Mesendoderm (in vitro differentiated cells): ENCODE measurements at regions not wholly inside any gene's neighbourhood (a gene's known extent, or its start where the extent isn't known, plus 50 kb on each side); places are given as distances from the start of the nearest gene placed in this dataset.

Source experiments
- DNase-seq: peaks from one replicate; pipeline ENCODE4 v3.0.0; 2013
- H2AK5ac ChIP-seq: 2 replicates; pipeline ENCODE4 v1.6.1; 2013; ENCODE audit warnings: low read length, inconsistent platforms
- H2BK120ac ChIP-seq: 2 replicates; pipeline ENCODE4 v1.6.1; 2013; ENCODE audit warnings: low read depth, mild to moderate bottlenecking, low read length, moderate library complexity, mixed read lengths
- H2BK15ac ChIP-seq: replicated peaks from 2 replicates; pipeline ENCODE4 v1.6.1; 2013; ENCODE audit warnings: low read depth, mild to moderate bottlenecking, moderate library complexity
- H2BK5ac ChIP-seq: 2 replicates; pipeline ENCODE4 v1.6.1; 2013; ENCODE audit warnings: low read length, inconsistent platforms
- H3K18ac ChIP-seq: 2 replicates; pipeline ENCODE4 v1.6.1; 2013; ENCODE audit warnings: mild to moderate bottlenecking, low read length, mixed read lengths
- H3K23ac ChIP-seq: one replicate; pipeline ENCODE4 v1.6.1; 2013; ENCODE audit warnings: low read length
- H3K27ac ChIP-seq: 2 replicates; pipeline ENCODE4 v1.5.1; 2013; ENCODE audit warnings: low read depth, mild to moderate bottlenecking, inconsistent platforms, low read length, moderate library complexity
- H3K27me3 ChIP-seq: 2 replicates; pipeline ENCODE4 v1.6.1; 2013; ENCODE audit warnings: low read length, control low read depth, mild to moderate bottlenecking, inconsistent platforms; ENCODE audit not compliant: insufficient read depth, poor library complexity
- H3K36me3 ChIP-seq: 2 replicates; pipeline ENCODE4 v1.6.1; 2013; ENCODE audit warnings: low read length, inconsistent platforms; ENCODE audit not compliant: control insufficient read depth, insufficient read depth
- H3K4ac ChIP-seq: one replicate; pipeline ENCODE4 v1.6.1; 2013; ENCODE audit warnings: low read depth, mild to moderate bottlenecking, low read length, moderate library complexity
- H3K4me1 ChIP-seq: 2 replicates; pipeline ENCODE4 v1.6.1; 2013; ENCODE audit warnings: low read depth, low read length, inconsistent platforms; ENCODE audit not compliant: control insufficient read depth
- H3K4me2 ChIP-seq: 2 replicates; pipeline ENCODE4 v1.6.1; 2013; ENCODE audit warnings: low read length
- H3K4me3 ChIP-seq: 2 replicates; pipeline ENCODE4 v1.5.1; 2013; ENCODE audit warnings: mild to moderate bottlenecking, low read length
- H3K56ac ChIP-seq: one replicate; pipeline ENCODE4 v1.6.1; 2013; ENCODE audit warnings: low read length
- H3K79me1 ChIP-seq: 2 replicates; pipeline ENCODE4 v1.6.1; 2013; ENCODE audit warnings: low read length, inconsistent platforms
- H3K79me2 ChIP-seq: 2 replicates; pipeline ENCODE4 v1.6.1; 2013; ENCODE audit warnings: mild to moderate bottlenecking, low read length; ENCODE audit not compliant: control insufficient read depth, insufficient read depth
- H3K9ac ChIP-seq: 2 replicates; pipeline ENCODE4 v1.6.1; 2013; ENCODE audit warnings: low read length, inconsistent platforms
- H4K5ac ChIP-seq: one replicate; pipeline ENCODE4 v1.6.1; 2013; ENCODE audit warnings: low read length
- H4K8ac ChIP-seq: one replicate; pipeline ENCODE4 v1.6.1; 2013; ENCODE audit warnings: low read depth, mild to moderate bottlenecking, control low read depth, low read length, moderate library complexity
- WGBS: extraction: QIAGEN DNeasy Blood & Tissue Kit; methylation state at CpG from one replicate; pipeline ENCODE4 v1.1.7; 2013; ENCODE audit warnings: low lambda C conversion rate, missing lambda C conversion rate; ENCODE audit not compliant: insufficient coverage; ENCODE audit errors: extremely low coverage; 5-methylcytosine and 5-hydroxymethylcytosine counted together

GRCh38 chr6:169949511-169950097 is 198.2 kb downstream of the ERMARD start:
- no peak overlapping the region for H3K56ac ChIP-seq
- H4K5ac ChIP-seq = no peak overlapping the region
- H3K79me1 ChIP-seq = no peaks in the 10 kb centered on the region
- no peaks in the 10 kb centered on the region for H3K36me3 ChIP-seq
- no peak overlapping the region for H3K4me3 ChIP-seq
- no peak overlapping the region for H4K8ac ChIP-seq
- H3K18ac ChIP-seq = no peak overlapping the region
- H2BK5ac ChIP-seq = no peak overlapping the region
- no peak overlapping the region for H2BK15ac ChIP-seq
- no peak overlapping the region for H3K9ac ChIP-seq
- H3K23ac ChIP-seq = no peak overlapping the region
- no peaks in the 10 kb centered on the region for H3K27me3 ChIP-seq
- H3K4me2 ChIP-seq = no peak overlapping the region
- no peak overlapping the region for H3K27ac ChIP-seq
- H3K4me1 ChIP-seq = no peaks in the 10 kb centered on the region
- H3K4ac ChIP-seq = no peak overlapping the region
- WGBS = no CpG with 5 or more reads among the region's 6 CpGs
- H2AK5ac ChIP-seq = no peak overlapping the region
- H3K79me2 ChIP-seq = no peaks in the 10 kb centered on the region
- no peak for DNase-seq
- no peak overlapping the region for H2BK120ac ChIP-seq

- WGBS = no CpG with 5 or more reads among the region's 1 CpG
- H4K5ac ChIP-seq = no peak overlapping the region
- H3K27ac ChIP-seq = no peak overlapping the region
- no peak for DNase-seq
- no peak overlapping the region for H3K4me3 ChIP-seq
- H3K36me3 ChIP-seq = no peaks in the 10 kb centered on the region
- no peak overlapping the region for H3K23ac ChIP-seq
- no peaks in the 10 kb centered on the region for H3K27me3 ChIP-seq
- H3K18ac ChIP-seq = no peak overlapping the region
- no peak overlapping the region for H2BK120ac ChIP-seq
- no peaks in the 10 kb centered on the region for H3K4me1 ChIP-seq
- no peak overlapping the region for H2BK15ac ChIP-seq
- no peak overlapping the region for H2BK5ac ChIP-seq
- H3K79me2 ChIP-seq = no peaks in the 10 kb centered on the region
- no peak overlapping the region for H2AK5ac ChIP-seq
- no peak overlapping the region for H3K4ac ChIP-seq
- no peak overlapping the region for H3K4me2 ChIP-seq
- no peak overlapping the region for H4K8ac ChIP-seq
- no peak overlapping the region for H3K9ac ChIP-seq
- no peak overlapping the region for H3K56ac ChIP-seq
- H3K79me1 ChIP-seq = no peaks in the 10 kb centered on the region
Observed at GRCh38 chr6:169946971-169947370, 195.5 kb downstream of the ERMARD start.

GRCh38 chr6:169945117-169945516 is 193.7 kb downstream of the ERMARD start:
- no peaks in the 10 kb centered on the region for H3K4me1 ChIP-seq
- no peak overlapping the region for H3K27ac ChIP-seq
- H3K4me3 ChIP-seq = no peak overlapping the region
- no peaks in the 10 kb centered on the region for H3K27me3 ChIP-seq
- no peak overlapping the region for H3K18ac ChIP-seq
- H3K4ac ChIP-seq = no peak overlapping the region
- no peak overlapping the region for H2BK120ac ChIP-seq
- no peak overlapping the region for H2BK5ac ChIP-seq
- no peak overlapping the region for H4K5ac ChIP-seq
- no peak overlapping the region for H3K56ac ChIP-seq
- WGBS = no CpG with 5 or more reads among the region's 3 CpGs
- no peak overlapping the region for H3K23ac ChIP-seq
- no peaks in the 10 kb centered on the region for H3K36me3 ChIP-seq
- no peak for DNase-seq
- no peaks in the 10 kb centered on the region for H3K79me1 ChIP-seq
- H4K8ac ChIP-seq = no peak overlapping the region
- H3K9ac ChIP-seq = no peak overlapping the region
- H3K79me2 ChIP-seq = no peaks in the 10 kb centered on the region
- H2BK15ac ChIP-seq = no peak overlapping the region
- no peak overlapping the region for H3K4me2 ChIP-seq
- no peak overlapping the region for H2AK5ac ChIP-seq

GRCh38 chr6:169944415-169944814 is 193.0 kb downstream of the ERMARD start:
- Histone ChIP-seq H3K79me2 (no peaks in the 10 kb centered on the region), H3K9ac (no peak overlapping the region), H3K36me3 (no peaks in the 10 kb centered on the region), H4K8ac (no peak overlapping the region), H3K18ac (no peak overlapping the region), H3K27me3 (no peaks in the 10 kb centered on the region), H2AK5ac (no peak overlapping the region), H3K4ac (no peak overlapping the region), H3K56ac (no peak overlapping the region), H3K4me2 (no peak overlapping the region), H3K79me1 (no peaks in the 10 kb centered on the region), H2BK120ac (no peak overlapping the region), H4K5ac (no peak overlapping the region), H2BK5ac (no peak overlapping the region), H2BK15ac (no peak overlapping the region), H3K23ac (no peak overlapping the region), H3K4me3 (no peak overlapping the region), H3K27ac (no peak overlapping the region), H3K4me1 (no peaks in the 10 kb centered on the region)
- no peak for DNase-seq

GRCh38 chr6:169944061-169944337 is 192.6 kb downstream of the ERMARD start:
- Histone ChIP-seq H4K5ac (no peak overlapping the region), H3K4me3 (no peak overlapping the region), H2AK5ac (no peak overlapping the region), H3K4me2 (no peak overlapping the region), H2BK15ac (no peak overlapping the region), H4K8ac (no peak overlapping the region), H3K27me3 (no peaks in the 10 kb centered on the region), H3K4ac (no peak overlapping the region), H3K56ac (no peak overlapping the region), H3K18ac (no peak overlapping the region), H3K79me2 (no peaks in the 10 kb centered on the region), H2BK5ac (no peak overlapping the region), H2BK120ac (no peak overlapping the region), H3K27ac (no peak overlapping the region), H3K79me1 (no peaks in the 10 kb centered on the region), H3K4me1 (no peaks in the 10 kb centered on the region), H3K9ac (no peak overlapping the region), H3K23ac (no peak overlapping the region), H3K36me3 (no peaks in the 10 kb centered on the region)
- DNase-seq = no peak

- no peak overlapping the region for H3K27ac ChIP-seq
- H3K36me3 ChIP-seq = no peaks in the 10 kb centered on the region
- DNase-seq = no peak
- H3K79me1 ChIP-seq = no peaks in the 10 kb centered on the region
- H3K4ac ChIP-seq = no peak overlapping the region
- no peak overlapping the region for H4K8ac ChIP-seq
- no peaks in the 10 kb centered on the region for H3K79me2 ChIP-seq
- no peak overlapping the region for H3K4me3 ChIP-seq
- no peak overlapping the region for H3K9ac ChIP-seq
- no peak overlapping the region for H2BK120ac ChIP-seq
- no peak overlapping the region for H3K23ac ChIP-seq
- no peaks in the 10 kb centered on the region for H3K4me1 ChIP-seq
- no CpG with 5 or more reads among the region's 7 CpGs for WGBS
- H4K5ac ChIP-seq = no peak overlapping the region
- H3K56ac ChIP-seq = no peak overlapping the region
- no peak overlapping the region for H3K18ac ChIP-seq
- no peak overlapping the region for H2BK5ac ChIP-seq
- H2BK15ac ChIP-seq = no peak overlapping the region
- no peaks in the 10 kb centered on the region for H3K27me3 ChIP-seq
- no peak overlapping the region for H3K4me2 ChIP-seq
- H2AK5ac ChIP-seq = no peak overlapping the region
Observed at GRCh38 chr6:169943241-169944060, 192.0 kb downstream of the ERMARD start.
